Endothelial cell of umbilical vein (primary cell): ENCODE measurements at regions not wholly inside any gene's neighbourhood (a gene's known extent, or its start where the extent isn't known, plus 50 kb on each side); places are given as distances from the start of the nearest gene placed in this dataset.

Source experiments
- BruUV-seq: library from RNA; stranded (reverse); fragments of 400-500 nt; replicated peaks from 2 replicates; lab custom pipeline; 2021; lab: Mats Ljungman, UMichigan
- CTCF ChIA-PET: fragments of 300-600, 350-600 bp; sonication (Branson Sonifier 250); formaldehyde crosslinking; loops from one replicate; lab custom pipeline; 2021; ENCODE audit warnings: antibody characterized with exemption, inconsistent platforms; lab: Charles Lee
- POLR2A ChIA-PET: fragments of 300-600, 350-600 bp; sonication (Branson Sonifier 250); formaldehyde crosslinking; loops from one replicate; lab custom pipeline; 2021; ENCODE audit warnings: antibody characterized with exemption, inconsistent platforms; lab: Charles Lee
- DNase-seq: peaks from one replicate; pipeline ENCODE4 v3.0.0-alpha.2; 2011; ENCODE audit warnings: low read depth, low spot score
- FAIRE-seq: peaks from 2 replicates; lab custom pipeline; 2011; peaks lifted over from hg19 to GRCh38; lab: Jason Lieb, UNC
- H2AFZ ChIP-seq: 2 replicates; pipeline ENCODE4 v1.6.0; 2012; ENCODE audit warnings: low read depth, low read length, control low read depth, inconsistent platforms
- H3K27ac ChIP-seq: 2 replicates; pipeline ENCODE4 v1.5.1; 2011; ENCODE audit warnings: low read depth, mild to moderate bottlenecking, control low read depth, low read length, moderate library complexity; ENCODE audit not compliant: insufficient read depth
- H3K27me3 ChIP-seq, 2 experiments: 2 replicates each; pipeline versions ENCODE4 v1.6.0 to v1.6.1; 2011; ENCODE audit warnings: low read length in 2 of 2, mixed read lengths in 1 of 2; ENCODE audit not compliant: control insufficient read depth in 2 of 2, insufficient read depth in 2 of 2
- H3K36me3 ChIP-seq, 2 experiments: 2 replicates in 1 of 2; 3 replicates in 1 of 2; pipeline ENCODE4 v1.5.1; 2011; ENCODE audit warnings: low read length in 2 of 2, mild to moderate bottlenecking in 1 of 2, moderate library complexity in 1 of 2; ENCODE audit not compliant: control insufficient read depth in 2 of 2, insufficient read depth in 2 of 2; ENCODE audit errors: extremely low read depth in 1 of 2
- H3K4me1 ChIP-seq: 3 replicates; pipeline ENCODE4 v1.5.1; 2011; ENCODE audit warnings: mild to moderate bottlenecking, low read length; ENCODE audit not compliant: control insufficient read depth, insufficient read depth; ENCODE audit errors: extremely low read depth
- H3K4me2 ChIP-seq: 2 replicates; pipeline ENCODE4 v1.6.1; 2011; ENCODE audit warnings: low read length, control low read depth, mixed read lengths; ENCODE audit not compliant: insufficient read depth
- H3K4me3 ChIP-seq, 3 experiments: fragments of 200-600 bp in 1 of 3; sonication (generic), shearing (Covaris generic) in 1 of 3; replicated peaks in 1 of 3; 2 replicates each; pipeline ENCODE4 v1.5.1; 2011 to 2016; ENCODE audit warnings: control low read depth in 3 of 3, low read length in 3 of 3, mild to moderate bottlenecking in 2 of 3, inconsistent platforms in 1 of 3, low read depth in 1 of 3, moderate library complexity in 1 of 3; ENCODE audit not compliant: insufficient read depth in 1 of 3
- H3K79me2 ChIP-seq: 2 replicates; pipeline ENCODE4 v1.6.0; 2012; ENCODE audit warnings: low read length, inconsistent platforms; ENCODE audit not compliant: control insufficient read depth, insufficient read depth
- H3K9ac ChIP-seq: replicated peaks from 2 replicates; pipeline ENCODE3; 2011; ENCODE audit warnings: low read length, control low read depth; ENCODE audit not compliant: insufficient read depth; ENCODE audit errors: extremely low read depth
- H3K9me1 ChIP-seq: replicated peaks from 3 replicates; pipeline ENCODE4 v1.6.0; 2011; ENCODE audit warnings: mild to moderate bottlenecking, low read length; ENCODE audit not compliant: control insufficient read depth, insufficient read depth; ENCODE audit errors: extremely low read depth
- H3K9me3 ChIP-seq: replicated peaks from 2 replicates; pipeline ENCODE4 v1.5.1; 2012; ENCODE audit warnings: low read length, inconsistent platforms; ENCODE audit not compliant: control insufficient read depth, insufficient read depth
- H4K20me1 ChIP-seq: replicated peaks from 2 replicates; pipeline ENCODE3; 2011; ENCODE audit warnings: mild to moderate bottlenecking, low read length; ENCODE audit not compliant: control insufficient read depth, insufficient read depth; ENCODE audit errors: extremely low read depth
- CTCF ChIP-seq, 2 donors: IDR thresholded peaks; 1 replicate in 1 of 2; 2 replicates in 1 of 2; pipeline ENCODE4 v1.5.1; 2011; ENCODE audit warnings: low read length in 2 of 2, mild to moderate bottlenecking in 2 of 2, moderate library complexity in 2 of 2, control low read depth in 1 of 2, inconsistent platforms in 1 of 2, low read depth in 1 of 2; ENCODE audit not compliant: insufficient read depth in 1 of 2; ENCODE audit errors: extremely low read depth in 1 of 2
- EZH2 ChIP-seq: IDR thresholded peaks from 2 replicates; pipeline ENCODE4 v1.6.1; 2012; ENCODE audit warnings: borderline replicate concordance, low read depth, mild to moderate bottlenecking, moderate library complexity, low read length, inconsistent platforms; ENCODE audit not compliant: severe bottlenecking
- FOS ChIP-seq: IDR thresholded peaks from 2 replicates; pipeline ENCODE4 v1.6.1; 2011; ENCODE audit warnings: mild to moderate bottlenecking, low read length, moderate library complexity, borderline replicate concordance; ENCODE audit not compliant: insufficient read depth
- GATA2 ChIP-seq: IDR thresholded peaks from 2 replicates; pipeline ENCODE4 v1.7.0; 2011; ENCODE audit warnings: low read depth, mild to moderate bottlenecking, moderate library complexity, mixed read lengths, low read length; ENCODE audit not compliant: insufficient read length, insufficient read depth
- JUN ChIP-seq: IDR thresholded peaks from 2 replicates; pipeline ENCODE4 v1.6.1; 2011; ENCODE audit warnings: borderline replicate concordance, low read depth; ENCODE audit not compliant: insufficient read length, insufficient read depth
- MAX ChIP-seq: IDR thresholded peaks from 2 replicates; pipeline ENCODE4 v1.6.1; 2011; ENCODE audit not compliant: insufficient read depth, insufficient read length
- MYC ChIP-seq: IDR thresholded peaks from one replicate; pipeline ENCODE4 v1.6.1; 2011; ENCODE audit warnings: mild to moderate bottlenecking, low read depth, low read length
- POLR2A ChIP-seq: IDR thresholded peaks from 2 replicates; pipeline ENCODE4 v1.6.1; 2012; ENCODE audit warnings: low read depth, mild to moderate bottlenecking, control low read depth, low read length
- POLR2AphosphoS5 ChIP-seq: IDR thresholded peaks from 2 replicates; pipeline ENCODE4 v1.6.1; 2012; ENCODE audit warnings: low read depth, mild to moderate bottlenecking, control low read depth, low read length, moderate library complexity; ENCODE audit not compliant: insufficient read depth
- dilution Hi-C: fragments of 300-500 bp; cut with MboI; formaldehyde crosslinking; loops from one replicate; pipeline ENCODE4 v1.15.0; 2019; ENCODE audit warnings: low sequenced_read_pairs; ENCODE audit not compliant: extremely low pct_ligation_motif_present
- intact Hi-C: fragments of 100-400 bp; cut with micrococcal nuclease; formaldehyde crosslinking; loops from one replicate; pipeline ENCODE4 v1.10.0; 2022

- no TSS peak for BruUV-seq
- no peak overlapping the region for H3K4me2 ChIP-seq
- H3K9me1 ChIP-seq, result no peaks in the 10 kb centered on the region
- no peaks in the 10 kb centered on the region for H4K20me1 ChIP-seq
- no peaks in the 10 kb centered on the region for H3K27me3 ChIP-seq
- POLR2A ChIA-PET, result no interaction called here
- intact Hi-C loops (no loop called here), dilution Hi-C loops (no loop called here)
- no peaks in the 10 kb centered on the region for H3K4me1 ChIP-seq
- TF ChIP-seq POLR2A (no peak), MYC (no peak), CTCF (IDR thresholded peaks at IDR 0.05; ENCODE audit: extremely low read depth in 1 of 2, insufficient read depth in 1 of 2, low read depth in 1 of 2, low read length in 2 of 2) (no peak), JUN (no peak), MAX (no peak), FOS (no peak), POLR2AphosphoS5 (no peak), EZH2 (no peak), GATA2 (no peak)
- H3K27ac ChIP-seq, result no peak overlapping the region
- H3K9me3 ChIP-seq, result no peaks in the 10 kb centered on the region
- FAIRE-seq, result no peak
- no peaks in the 10 kb centered on the region for H3K79me2 ChIP-seq
- H3K36me3 ChIP-seq, result no peaks in the 10 kb centered on the region
- H3K9ac ChIP-seq, result no peak overlapping the region
- H2AFZ ChIP-seq, result no peak overlapping the region
- no peak overlapping the region for H3K4me3 ChIP-seq
- CTCF ChIA-PET, result no interaction called here
- no peak for DNase-seq
These were observed 223.6 kb downstream of the ACTR3 start for GRCh38 chr2:114113518-114113917.
